GM21423 (cell line): ENCODE measurements at regions not wholly inside any gene's neighbourhood (a gene's known extent, or its start where the extent isn't known, plus 50 kb on each side); places are given as distances from the start of the nearest gene placed in this dataset.
"Not testable (repeated sequence)": the region's sequence is repeated elsewhere in the genome, so short reads cannot be mapped to it uniquely, and the experiment has no call there.

Experiments used
- ATAC-seq: cut with Tn5 transposase; IDR thresholded peaks from one replicate; pipeline ENCODE4 v1.9.1; 2021; ENCODE audit warnings: mild to moderate bottlenecking, moderate library complexity; ENCODE audit not compliant: unreplicated experiment

DNA sequence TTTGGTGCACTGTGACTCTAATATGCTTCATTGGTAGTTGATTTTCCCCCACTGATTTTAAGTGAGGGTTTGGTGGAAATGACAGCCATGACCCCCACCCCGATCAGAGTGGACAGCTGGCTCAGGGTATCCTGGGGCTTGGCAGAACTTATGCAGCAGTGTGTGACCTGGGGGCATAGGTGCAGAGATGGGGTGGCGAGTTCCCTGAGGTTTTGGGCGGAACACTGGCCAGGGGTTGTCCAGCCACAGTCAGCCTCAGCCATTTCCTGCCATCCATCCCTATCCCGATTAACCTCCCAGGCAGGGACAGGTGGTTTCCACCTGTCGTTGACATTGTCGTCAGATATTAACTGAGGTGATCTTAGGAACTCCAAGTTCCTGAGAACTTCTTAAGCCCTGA is 155.8 kb upstream of the CHST15 start:
- ATAC-seq: no peak

DNA sequence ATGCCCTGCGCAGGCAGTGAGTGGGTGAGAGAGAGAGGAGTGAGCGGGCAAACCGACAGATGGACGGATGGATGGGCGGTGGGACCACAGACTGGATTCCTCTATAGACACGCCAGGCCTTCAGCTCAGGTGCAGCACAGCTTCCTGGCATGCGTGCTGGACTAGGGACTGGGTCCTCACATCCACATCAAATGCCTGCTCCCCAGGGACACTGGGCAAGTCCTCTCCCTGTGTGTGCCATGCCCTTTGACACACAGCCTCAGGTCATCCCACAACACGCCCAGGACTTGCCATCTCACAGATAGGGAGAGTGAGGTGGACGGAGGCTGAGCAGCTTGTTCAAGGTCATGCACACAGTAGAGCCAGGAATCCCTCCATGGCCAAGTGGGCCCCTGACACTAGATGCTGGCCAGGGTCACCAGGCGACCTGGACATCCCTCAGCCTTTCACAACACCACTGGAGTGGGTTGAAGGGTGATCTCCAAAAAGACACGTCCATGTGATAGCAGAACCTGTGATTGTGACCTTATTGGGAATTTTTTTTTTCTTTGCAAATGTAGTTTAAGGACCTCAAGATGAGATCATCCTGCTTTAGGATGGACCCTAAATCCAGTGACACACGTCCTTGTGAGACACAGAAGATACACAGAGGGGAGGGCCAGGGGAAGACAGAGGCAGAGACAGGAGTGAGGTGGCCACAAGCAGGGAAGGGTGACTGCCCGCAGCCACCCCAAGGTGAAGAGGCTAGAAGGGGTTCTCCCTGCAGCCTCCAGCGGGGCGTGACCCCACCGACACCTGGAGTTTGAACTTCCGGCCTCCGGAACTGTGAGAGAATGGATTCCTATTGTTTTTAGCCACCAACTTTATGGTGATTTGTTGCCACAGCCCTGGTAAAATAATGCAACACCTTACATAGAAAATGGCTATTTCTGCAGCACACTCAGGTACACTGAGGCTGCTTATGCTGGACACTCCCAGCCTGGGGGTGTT is 155.0 kb upstream of the CHST15 start:
- no peak for ATAC-seq

DNA sequence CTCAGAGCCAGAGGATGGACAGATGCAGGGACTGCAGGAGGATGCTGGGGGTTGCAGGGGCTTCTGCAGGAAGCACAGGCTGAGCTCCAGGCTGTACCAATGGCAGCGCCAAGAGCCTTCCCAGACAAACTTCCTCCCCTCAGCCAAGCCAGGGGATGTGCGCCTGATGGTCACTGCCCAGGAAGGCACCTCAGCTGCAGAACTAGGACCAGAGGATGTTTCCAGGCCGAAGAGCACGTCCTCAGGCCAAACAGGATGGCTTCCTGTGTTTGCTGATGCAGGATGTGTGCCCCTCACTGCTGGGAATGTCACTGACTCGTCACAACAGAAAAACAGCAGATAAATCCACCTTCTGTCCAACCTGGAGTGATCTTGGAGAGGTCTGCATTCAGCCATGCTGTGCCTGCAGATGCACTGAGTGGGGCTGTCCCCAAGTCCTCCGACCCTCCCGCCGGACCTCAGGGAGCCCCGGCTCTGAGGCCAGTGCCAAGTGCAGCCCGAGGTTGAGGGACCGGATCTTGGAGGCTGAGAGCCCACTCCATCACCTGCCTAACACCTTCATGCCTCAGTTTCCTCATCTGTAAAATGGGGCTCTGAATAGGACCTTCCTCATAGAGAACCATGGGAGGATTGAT is 152.5 kb upstream of the CHST15 start:
- no peak for ATAC-seq

DNA sequence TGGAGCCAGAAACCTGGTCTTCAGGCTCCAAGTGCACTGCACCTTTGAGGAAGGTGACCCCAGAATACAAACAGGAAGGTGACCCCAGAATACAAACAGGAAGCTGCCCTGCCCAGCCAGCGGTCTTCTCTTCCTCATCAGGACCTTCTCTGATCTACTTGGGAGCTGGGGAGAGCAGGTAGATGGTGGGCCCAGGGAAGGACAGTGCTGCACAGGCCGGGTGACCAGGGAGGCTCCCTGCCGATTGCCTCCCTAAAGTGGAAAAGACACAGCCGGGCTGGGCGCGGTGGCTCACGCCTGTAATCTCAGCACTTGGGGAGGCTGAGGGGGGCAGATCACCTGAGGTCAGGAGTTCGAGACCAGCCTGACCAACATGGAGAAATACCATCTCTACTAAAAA is 151.8 kb upstream of the CHST15 start:
- ATAC-seq: no peak

DNA sequence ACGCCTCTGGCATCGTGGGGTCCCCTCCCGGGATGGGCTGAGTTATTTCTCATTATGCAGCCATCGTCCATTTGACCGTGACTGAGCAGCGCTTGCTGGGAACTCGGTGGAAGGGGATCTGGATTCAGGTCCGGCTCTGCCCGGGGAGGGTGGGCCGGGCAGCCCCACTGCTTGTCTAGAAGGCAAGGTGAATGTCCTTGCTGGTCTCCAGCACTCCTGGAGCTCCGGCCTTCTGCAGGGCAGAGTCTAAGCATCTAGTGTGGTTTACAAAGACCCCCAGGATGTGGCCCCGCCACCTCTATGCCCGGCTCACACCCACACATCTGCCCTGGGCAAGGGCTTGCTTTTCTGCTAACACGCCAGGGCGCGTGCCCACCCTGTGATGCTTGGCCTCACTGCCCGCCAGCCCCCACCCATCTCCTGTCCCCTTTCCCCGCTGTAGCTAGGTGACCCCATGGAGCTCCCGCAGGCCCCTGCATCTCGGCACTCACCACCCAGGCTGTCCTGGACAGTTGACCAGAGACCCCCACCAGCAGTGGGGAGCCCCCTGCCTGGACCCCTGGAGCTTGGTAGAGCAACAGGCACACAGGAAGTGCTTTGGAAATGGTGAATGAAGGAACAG is 151.0 kb upstream of the CHST15 start:
- no peak for ATAC-seq

DNA sequence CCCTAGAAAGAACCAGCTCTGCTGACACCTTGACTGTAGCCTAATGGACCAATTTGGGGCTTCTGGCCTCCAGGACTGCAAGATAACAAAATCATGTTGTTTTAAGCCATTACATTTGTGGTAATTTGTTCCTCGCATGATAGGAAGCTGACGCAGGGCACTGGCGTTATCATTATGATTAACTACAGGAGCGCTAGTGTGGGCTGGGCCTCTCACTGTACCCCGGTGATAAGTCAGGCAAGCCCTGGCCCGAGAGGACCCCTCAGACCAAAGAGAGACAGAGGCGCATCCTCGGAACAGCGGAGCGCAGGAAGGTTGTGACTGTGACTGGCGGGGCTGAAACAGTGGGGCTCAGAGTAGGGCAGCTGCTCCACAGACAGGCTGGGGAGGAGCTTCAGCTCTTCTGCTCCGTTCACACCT is 150.3 kb upstream of the CHST15 start:
- ATAC-seq: no peak

DNA sequence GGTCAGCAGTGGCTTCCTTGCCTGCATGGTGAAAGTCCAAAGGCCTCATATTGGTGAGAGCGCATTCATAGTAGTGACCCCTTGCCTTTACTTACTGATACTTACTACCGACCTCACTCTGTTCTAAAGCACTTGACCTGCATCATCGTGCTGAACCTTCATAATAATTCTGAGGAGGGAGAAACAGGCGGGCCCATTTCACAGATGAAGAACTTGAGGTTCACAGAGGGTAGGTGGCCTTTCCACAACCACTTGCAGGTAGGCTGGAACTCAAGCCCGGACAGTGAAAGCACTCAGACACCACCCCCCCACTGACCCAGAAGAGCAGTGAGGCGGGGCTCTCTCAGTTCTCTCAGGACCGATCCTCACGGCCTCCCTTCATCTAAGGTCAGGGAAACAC is 149.4 kb upstream of the CHST15 start:
- no peak for ATAC-seq

DNA sequence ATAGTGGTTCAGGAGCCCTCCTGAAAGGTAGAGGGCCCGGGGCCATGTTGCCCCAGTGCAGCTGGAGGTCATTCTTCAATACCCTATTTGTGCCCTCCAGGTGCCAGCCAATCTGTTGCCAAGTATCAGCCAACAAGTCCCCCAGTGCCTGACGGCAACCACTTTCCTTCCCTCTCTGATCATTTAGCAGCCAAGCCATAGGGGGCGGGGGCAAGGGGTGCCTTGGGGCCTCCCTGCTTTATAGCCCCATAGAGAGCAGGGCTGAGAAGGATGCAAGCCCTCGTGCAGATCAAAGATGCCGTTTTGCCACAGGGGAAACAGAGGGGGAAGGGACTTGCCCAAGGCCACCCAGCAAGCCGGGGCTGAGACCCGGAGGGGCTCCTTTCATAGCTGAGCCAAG is 149.0 kb upstream of the CHST15 start:
- no peak for ATAC-seq

DNA sequence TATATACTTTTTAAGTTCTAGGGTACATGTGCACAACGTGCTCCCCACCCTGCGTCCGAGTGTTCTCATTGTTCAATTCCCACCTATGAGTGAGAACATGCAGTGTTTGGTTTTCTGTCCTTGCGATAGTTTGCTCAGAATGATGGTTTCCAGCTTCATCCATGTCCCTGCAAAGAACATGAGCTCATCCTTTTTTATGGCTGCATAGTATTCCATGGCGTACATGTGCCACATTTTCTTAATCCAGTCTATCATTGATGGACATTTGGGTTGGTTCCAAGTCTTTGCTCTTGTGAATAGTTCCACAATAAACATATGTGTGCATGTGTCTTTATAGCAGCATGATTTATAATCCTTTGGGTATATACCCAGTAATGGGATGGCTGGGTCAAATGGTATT is 148.1 kb upstream of the CHST15 start:
- not testable (repeated sequence) for ATAC-seq

DNA sequence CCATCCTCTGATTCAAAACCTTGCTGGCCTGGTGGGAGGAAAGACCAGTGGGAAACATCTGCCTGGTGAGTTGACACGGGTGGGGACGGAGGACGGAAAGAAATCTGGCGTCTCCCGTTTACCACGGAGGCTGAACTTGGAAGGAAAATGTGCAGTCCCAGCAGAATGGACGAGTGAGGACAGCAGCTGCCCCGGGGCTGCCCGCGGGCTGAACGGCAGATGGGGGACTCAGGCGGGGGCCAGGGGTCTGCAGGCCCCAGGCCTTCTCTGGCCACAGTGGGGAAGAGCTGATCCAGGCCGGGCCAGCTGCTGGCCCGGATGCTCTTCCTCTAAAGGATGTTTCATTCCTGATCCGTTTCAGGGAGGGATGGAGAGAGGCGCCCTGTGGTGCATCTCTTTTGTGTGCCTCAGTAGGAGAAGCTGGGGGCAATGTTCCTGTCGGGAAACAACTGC is 147.5 kb upstream of the CHST15 start:
- no peak for ATAC-seq

DNA sequence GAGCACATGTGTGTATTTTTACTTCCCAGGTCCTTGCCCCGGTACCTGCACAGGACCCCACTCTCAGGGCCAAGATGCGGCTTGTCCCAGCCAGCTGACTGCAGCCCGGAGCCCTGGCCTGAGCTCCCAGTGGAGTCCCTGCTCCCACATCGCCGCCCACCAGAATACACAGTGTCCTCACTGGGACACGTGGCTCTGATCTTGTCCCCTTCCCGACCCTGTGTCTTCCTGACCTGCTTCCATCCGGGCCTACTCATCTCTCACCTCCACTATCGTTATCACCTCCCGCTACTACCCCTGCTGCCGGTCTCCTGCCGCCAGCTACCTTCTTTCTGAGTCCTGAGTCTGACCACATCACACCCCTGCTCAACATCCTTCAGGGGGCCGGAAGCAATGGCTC is 146.3 kb upstream of the CHST15 start:
- no peak for ATAC-seq

DNA sequence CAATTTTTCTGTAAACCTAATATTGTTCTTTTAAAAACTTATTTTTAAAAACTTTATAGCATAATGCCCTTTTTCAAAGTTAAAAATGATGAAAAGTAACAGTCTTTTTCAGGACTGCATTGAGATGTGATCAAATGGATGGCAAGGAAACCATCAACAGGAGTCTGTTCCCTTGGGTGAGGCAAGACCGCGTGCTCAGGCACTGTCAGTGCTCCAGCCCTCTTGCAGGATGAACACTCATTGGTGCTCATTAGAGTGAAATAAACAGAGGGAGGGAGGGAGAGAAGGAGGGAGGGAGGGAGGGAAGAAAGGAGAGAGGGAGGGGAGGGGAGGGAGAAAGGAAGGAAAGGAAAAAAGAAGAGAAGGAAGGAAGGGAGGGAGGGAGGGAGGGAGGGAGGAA is 145.7 kb upstream of the CHST15 start:
- ATAC-seq: no peak

DNA sequence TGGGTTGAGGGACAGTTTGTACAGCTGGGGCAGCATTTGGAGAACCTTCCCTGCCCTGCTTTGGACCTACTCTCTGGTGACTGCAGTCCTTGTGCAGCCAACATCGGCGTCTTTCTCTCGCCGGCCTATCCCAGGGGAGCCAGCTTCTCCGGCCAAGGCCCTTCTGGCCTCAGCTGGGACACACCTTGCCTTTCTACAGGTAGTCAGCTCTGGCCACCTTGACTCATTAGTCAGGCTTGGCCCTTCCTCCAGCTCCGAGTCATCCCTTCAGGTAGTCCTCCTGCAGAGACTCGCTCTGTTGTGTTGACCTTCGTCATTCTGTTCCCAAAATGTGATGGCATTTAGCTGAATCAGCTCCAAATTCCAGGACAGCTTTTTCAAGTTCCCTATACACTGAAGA is 145.0 kb upstream of the CHST15 start:
- no peak for ATAC-seq

DNA sequence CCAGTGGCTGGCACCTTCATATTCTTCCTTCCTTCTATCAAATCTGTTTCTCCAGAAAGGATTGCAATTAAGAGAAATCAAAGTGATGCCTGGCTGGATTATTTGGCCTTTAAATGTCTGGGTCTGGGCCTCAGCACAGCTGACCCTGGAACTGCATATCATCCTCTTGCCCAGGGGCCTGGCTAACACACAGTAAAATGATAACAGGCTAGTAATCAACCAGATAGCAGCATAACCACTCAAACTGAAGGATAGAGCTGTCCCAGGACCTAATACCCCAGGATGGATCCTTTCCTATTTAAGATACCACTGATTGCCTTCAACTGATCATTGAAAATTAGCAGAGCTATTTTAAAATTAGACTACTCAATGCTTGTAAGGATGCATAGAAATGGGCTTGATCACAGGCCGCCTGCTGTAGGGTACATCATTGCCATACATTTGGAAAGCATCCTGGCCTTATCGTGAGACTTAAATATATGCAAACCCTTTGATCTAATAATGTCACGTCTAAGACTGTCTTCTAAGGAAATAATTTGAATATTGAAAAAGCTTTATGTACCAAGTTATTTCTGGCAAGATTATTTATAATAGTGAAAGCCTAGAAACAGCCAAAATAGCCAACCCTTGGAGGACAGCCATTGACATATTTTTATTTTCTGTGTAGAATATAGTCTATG is 144.0 kb upstream of the CHST15 start:
- no peak for ATAC-seq

DNA sequence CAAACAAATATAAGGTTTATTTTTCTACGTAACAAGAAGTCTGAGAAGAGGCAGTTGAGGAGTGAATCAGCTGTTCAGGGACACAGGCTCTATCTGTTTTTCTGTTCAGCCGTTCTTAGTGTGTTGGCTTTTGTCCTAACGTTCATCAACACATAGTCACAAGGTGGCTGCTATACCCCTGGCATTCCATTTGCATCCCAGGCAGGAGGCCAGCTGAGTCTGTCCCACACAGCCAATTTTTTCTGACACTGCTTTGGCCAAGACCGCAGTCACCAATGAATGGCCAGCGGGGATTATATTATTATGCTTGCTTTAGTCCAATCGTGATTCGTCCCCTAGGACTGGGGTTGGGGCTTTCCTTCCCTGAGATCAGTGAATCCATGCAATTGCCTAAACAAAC is 143.4 kb upstream of the CHST15 start:
- no peak for ATAC-seq

DNA sequence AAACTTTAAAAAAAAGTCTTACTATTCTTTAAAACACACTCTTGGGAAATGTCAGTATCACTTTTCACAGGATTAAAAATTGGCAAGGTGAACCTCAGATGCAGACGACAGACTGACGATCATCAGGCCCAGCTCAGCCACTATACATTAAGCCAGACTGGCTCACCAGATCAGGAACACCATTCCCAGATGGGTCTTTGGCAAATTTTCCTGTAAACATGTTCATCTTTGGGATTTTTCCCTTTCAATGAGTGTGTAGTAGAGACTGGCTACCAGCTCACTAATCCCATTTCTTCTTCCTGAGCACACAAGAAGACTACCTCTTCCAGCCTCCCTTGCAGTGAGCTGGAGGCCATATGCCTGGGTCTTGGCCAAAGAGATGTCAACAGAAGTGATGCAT is 142.7 kb upstream of the CHST15 start:
- no peak for ATAC-seq

DNA sequence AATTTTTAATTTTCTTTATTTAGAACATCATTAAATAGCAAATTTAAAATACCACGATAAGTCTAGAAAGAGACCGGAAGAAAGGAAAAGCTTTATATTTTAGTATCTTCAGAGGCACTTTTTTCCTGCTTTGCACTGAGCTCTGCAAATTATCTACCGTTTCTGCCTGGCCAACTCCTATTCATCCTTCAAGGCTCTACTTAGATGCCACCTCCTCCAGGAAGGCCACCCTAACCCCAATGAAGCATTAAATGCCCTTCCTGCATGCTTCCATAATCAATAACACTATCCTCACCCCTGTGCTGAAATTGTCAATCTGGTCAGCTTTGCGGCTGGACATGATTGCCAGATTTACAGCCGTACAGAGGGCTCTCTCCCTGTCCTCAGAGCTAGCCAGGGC is 141.8 kb upstream of the CHST15 start:
- ATAC-seq: no peak

DNA sequence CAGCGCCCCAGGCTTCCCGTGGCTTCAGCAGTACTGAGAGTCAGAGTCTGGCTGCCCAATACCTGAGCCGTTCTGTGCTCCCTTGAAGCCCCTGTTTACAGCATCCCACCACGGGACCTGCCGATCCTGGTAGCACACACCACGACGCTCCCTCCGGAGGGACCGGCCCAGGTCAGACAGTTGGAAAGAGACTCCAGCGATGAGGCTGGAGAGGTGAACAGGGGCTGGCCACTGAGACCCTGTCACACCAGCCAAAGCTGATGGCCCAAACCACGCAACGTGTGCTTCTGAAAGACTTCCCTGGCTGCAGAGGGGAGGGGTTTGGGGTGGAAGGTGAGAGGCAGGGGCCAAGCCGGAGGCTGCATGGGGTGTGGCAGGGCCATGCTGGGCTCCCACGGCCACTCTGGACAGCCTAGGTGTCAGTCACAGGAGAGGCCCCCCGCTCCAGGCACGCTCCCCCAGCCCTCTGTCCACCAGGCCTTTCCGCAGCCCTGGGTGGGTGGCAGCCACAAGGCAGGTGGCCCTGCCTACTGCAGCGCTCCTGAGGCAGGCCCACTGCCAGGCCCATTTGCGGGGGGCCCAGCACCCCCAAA is 140.2 kb upstream of the CHST15 start:
- ATAC-seq: no peak

DNA sequence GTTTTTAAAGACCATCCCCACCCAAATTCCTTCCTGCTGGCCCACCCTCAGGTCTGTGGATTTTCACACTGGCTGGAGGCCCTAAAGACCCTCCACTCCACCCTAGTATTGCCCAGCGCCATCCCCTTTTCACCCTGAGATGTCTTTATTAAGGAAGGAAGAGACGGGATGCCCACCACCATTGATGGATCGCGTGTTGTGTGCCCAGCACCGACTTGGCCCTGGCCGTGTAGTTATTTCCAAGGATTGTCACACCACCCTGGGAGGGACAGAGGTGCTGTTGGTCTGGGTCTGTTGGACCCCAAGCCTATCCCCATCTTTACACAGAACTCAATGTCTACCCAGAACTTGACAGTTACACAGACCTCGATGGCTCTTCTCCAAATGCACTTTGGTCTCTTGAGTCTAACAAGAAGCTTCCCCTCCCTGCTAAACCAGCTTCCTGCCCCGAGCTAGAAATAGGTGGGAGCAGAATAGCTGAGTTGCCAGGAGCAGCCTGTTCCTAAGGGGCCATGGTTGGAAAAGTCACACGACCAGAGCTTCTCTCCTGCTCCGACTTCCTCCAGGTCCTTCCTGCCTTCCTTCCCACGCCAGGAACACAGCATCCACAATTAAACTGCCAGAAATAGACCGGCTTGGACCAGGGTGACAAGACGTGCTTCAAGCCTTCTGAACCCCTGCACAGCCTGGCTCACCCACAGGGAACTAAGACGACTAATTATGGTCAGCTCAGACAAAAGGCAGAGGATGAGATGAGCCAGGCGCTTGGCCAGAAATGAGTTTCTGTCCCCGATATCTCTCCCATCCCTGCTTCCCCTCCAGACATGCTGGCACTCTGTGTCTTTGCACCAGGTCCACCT is 139.5 kb upstream of the CHST15 start:
- no peak for ATAC-seq
